Amniotic epithelial cell (primary cell): ENCODE measurements at regions not wholly inside any gene's neighbourhood (a gene's known extent, or its start where the extent isn't known, plus 50 kb on each side); places are given as distances from the start of the nearest gene placed in this dataset.
"Not testable (repeated sequence)": the region's sequence is repeated elsewhere in the genome, so short reads cannot be mapped to it uniquely, and the experiment has no call there.

Experiments
- DNase-seq: peaks from one replicate; pipeline ENCODE4 v3.0.0-alpha.2; 2010; ENCODE audit warnings: low read depth

GRCh38 chr3:166663194-166663593 is 716.9 kb downstream of the ZBBX start:
- peak; percentile 5 for DNase-seq

DNA sequence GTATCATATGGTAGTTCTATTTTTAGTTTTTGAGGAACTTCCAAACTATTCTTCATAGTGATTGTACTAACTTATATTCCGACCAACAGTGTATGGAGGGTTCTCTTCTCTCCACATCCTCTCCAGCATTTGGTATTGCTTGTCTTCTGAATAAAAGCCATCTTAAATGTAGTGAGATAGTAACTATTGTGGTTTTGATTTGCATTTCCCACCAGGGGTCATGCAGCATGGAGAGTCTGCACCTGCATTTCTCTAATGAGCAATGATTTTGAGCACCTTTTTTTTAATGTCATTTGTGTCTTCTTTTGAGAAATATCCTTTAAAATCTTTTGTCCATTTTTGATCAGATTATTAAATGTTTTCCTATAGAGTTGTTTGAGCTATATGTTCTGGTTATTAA is 718.5 kb downstream of the ZBBX start:
- no peak for DNase-seq

DNA sequence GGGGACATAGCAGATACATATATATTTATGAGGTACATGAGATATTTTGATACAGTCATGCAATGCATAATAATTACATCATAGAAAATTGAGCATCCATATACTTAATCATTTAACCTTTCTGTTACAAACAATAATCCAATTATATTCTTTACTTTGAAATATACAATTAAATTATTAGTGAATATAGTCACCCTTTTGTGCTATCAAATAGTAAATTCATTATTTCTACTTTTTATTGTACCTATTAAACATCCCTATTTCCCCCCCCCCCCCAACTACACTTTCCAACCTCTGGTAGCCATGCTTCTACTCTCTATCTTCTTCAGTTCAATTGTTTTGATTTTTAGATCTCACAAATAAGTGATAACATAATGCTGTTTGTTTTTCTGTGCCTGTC is 719.1 kb downstream of the ZBBX start:
- no peak for DNase-seq

DNA sequence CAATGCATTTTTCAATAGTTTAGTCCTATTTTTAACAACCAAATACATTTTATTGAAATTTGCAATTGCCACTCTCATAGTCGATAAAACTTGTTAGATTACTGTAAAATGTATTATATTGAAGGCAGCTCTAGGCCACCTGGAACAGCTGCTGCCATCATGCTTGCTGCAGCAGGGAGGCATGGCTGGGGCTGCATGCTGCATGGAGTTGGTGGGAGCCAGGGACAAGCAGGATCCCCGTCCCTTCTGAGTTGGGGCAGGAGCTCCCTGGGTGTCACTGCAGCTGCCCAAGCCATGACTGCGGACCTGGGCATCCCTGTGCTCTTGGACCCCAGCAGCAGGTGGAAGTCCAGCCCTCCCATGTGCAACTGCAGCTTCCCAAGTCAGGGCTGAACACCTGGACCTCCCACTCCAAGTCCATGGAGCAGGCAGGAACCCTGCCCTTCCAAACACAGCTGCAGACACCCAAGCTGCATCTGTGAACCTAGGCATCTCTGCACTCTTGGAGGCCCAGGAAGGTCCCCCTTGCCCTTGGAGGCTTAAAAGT is 742.0 kb downstream of the ZBBX start:
- DNase-seq: no peak

DNA sequence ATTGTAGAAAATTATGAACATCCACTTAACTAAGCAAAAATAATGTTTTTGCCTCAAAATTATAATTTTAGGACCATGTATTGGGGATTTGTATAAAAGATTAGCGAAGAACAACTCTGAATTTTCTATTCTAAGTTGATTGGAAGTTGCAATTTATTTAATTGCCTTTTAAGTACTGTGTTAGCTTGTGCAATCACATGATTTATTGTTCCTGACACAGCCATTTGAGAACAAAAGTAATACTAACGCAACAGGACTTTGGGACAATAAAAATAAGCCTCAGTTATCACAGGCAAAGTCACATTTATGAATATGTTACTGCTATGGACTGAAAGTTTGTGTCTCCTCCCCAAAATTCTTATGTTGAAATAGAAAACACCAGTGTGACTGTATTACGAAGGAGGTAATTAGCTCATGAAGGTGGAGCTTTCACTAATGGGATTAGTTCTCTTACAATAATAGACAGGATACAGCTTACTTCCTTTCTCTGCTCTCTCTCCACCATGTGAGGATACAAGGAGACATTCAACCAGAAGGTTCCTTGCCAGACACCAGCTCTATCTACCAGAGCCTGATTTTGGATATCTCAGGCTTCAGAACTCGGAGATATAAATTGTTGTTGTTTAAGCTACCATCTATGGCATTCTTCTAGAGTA is 745.9 kb downstream of the ZBBX start:
- no peak for DNase-seq

GRCh38 chr3:166630190-166630589 is 749.9 kb downstream of the ZBBX start:
- DNase-seq: no peak

GRCh38 chr3:166613365-166613764 is 766.7 kb downstream of the ZBBX start:
- no peak for DNase-seq

GRCh38 chr3:166612761-166613160 is 767.3 kb downstream of the ZBBX start:
- not testable (repeated sequence) for DNase-seq

DNA sequence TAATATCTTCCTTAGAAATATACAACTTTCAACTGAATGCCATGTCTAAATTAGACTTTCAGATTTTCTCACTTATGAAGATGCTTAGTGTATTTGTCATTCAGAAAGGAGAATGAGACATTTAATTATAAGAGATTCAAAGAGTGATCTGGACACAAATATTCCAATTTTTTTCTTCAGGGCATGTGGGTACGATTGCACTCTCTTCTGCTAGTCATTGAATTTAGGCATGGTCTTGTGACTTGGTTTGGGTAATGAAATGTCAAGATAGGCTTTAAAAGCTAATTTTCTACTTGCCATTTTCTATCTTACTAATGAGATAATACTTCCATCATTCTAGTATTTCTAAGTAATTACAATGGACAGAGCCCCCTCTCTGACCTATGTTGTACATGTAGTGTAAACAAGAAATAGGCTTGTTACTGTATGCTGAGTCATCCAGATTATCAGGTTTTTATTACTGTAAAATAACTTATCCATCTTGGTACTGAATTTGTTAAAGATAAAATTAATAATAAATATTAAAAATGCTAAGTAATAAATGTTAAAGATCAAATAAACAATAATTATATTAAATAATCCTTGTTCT is 770.8 kb upstream of the BCHE start:
- DNase-seq: no peak

DNA sequence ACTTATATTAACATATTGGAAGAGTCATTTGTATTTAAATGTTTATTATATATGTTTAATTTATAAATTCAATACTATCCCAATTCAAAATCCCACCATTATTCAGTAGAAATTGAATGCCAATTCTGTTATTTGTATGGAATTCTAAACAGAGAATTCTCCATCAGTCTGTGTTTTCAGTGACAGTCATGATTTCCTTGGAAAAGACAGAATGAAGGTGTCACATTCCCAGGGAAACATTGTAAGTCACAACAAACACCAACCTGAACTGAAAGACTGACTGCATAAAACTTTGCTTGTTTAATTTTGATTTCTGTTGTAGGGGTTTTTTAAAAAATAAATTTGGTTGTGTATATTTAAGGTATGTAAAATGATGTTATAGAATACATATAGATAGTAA is 769.8 kb upstream of the BCHE start:
- no peak for DNase-seq

- no peak for DNase-seq
Measured at GRCh38 chr3:166593776-166594175, 756.6 kb upstream of the BCHE start.

- peak; percentile 36 for DNase-seq
Measured at GRCh38 chr3:166582236-166582635, 745.0 kb upstream of the BCHE start.

DNA sequence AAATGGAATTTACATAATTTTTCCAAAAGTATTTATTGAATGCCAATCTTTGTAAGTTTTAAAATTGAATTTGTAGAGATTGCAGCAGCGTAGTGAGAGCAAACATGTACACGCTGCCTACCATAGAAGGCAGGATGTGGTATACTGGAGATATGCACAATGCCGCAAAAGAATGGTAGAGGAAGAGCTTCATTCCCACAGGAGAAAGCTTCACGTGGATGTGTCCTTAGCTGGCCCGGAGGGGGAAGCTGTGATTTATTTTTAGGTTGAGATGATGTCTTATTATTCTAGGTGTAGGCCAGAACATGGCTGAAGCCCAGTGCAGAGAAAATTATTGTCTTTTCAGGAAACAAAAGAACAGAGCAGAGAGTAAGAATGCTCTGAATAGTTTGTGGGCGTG is 743.3 kb upstream of the BCHE start:
- DNase-seq: no peak

- DNase-seq: no peak
Measured at GRCh38 chr3:166575161-166575560, 737.9 kb upstream of the BCHE start.

DNA sequence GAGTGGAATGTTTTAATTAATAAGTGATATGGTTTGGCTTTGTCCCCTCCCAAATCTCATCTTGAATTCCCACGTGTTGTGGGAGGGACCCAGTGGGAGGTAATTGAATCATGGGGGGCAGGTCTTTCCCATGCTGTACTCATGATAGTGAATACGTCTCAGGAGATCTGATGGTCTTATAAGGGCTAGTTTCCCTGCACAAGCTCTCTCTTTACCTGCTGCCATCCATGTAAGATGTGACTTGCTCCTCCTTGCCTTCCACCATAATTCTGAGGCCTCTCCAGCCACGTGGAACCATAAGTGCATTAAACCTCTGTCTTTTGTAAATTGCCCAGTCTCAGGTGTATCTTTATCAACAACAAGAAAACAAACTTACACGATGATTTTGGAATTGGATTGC is 734.5 kb upstream of the BCHE start:
- DNase-seq: not testable (repeated sequence)

DNA sequence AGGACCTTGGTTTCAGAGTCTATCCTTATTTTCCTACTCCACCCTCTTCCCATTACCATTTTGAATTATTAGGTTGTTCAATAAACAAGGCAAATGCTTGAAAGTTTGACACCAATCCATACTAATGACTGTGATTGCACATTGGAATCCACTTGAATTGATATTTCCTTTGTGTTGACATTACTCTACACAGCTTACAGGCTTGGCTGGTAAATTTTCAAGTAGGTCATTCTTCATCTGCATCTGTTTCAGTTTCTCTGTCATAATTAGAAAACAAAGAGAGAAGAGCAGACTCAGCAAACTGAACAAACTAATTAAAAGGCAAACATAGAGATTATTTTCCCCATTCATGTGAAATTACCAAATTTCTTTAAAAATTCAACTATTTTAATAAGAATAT is 732.9 kb upstream of the BCHE start:
- no peak for DNase-seq

DNA sequence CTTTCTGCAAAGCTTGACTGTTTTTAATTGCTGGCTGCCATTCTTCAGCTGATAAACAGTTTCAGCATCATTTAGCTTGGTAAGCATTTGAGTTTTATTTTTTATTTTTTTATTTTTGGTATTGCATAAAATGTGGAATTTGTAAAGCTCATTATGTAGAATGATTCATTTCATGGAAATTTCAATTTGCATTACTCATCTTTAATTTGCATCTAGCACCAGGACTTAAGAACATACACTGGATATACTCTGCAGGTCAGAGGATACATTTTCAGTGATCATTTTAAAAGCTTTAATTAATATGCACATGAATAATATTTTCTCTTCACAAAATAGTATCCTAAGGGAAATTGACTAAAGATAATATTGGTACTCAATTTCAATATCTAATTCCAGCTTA is 732.4 kb upstream of the BCHE start:
- peak; percentile 37 for DNase-seq

DNA sequence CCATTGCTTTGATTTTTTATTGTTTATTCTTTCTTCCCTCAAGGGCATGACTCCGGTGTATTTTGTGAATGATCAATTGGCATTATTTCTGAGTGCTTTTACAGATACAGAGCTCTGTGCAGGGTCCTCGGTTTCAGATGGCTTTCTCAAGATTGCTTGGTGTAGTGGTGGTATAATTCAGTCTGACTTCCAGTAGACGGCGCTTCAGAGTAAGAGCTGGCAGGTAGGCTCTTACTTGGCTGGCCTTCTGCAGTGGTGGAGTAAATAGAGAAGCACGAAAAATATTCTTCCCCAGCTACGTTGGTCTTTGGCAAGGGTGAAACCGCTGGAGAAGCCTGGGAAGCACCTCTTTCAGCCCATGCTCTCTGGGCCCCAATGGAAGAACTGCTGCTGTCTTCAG is 723.0 kb upstream of the BCHE start:
- no peak for DNase-seq

- DNase-seq: no peak
Measured at GRCh38 chr3:166556955-166557354, 719.7 kb upstream of the BCHE start.

DNA sequence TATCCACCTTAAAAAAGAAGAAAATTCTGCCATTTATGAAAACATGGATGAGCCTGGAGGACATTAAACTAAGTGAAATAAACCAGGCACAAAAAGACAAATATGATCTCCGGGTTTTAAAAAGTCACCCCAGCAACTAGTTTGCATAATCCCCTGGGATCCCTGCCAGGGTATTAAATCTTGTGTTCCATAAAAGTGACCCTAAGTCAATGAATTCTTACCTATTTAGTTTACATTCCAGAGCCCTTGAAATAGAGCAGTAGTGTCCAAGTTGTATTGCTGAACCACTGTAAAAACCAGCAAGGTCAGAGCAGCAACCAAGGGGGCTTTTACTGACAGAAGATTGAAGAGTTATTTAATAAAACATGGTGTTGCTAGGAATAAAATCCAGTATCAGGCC is 716.8 kb upstream of the BCHE start:
- peak; percentile 25 for DNase-seq

DNA sequence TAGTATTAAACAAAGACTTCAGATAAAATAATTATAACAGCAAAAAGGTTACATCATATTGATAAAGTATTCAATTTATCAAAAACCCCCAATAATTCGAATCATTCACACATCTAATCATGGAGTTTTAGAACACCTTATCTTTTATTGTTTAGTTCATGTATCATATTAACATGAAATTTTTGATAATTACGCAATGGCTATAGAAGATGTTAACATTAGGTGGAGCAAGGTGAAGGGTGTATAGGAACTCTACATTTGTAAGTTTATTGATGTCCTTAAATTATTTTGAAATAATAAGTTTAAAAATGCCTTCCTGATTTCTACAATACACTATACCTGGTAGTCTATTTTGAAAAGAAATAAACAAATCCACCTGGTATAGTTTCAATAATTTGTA is 696.5 kb upstream of the BCHE start:
- no peak for DNase-seq

DNA sequence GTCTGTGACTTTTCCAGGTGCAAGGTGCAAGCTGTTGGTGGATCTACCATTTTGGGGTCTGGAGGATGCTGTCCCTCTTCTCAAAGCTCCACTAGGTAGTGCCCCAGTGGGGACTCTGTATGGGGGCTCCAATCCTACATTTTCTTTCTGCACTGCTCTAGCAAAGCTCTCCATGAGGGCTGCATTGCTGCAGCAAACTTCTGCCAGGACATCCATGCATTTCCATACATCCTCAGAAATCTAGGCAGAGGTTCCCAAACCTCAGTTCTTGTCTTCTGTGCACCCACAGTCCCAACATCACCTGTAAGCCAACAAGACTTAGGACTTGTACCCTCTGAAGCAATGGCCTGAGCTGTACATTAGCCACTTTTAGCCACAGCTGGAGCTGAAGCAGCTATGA is 694.5 kb upstream of the BCHE start:
- peak; percentile 4 for DNase-seq

- DNase-seq: peak; percentile 11
Measured at GRCh38 chr3:166527325-166527724, 690.1 kb upstream of the BCHE start.

GRCh38 chr3:166526881-166527280 is 689.7 kb upstream of the BCHE start:
- no peak for DNase-seq
